Stimulated activated naive CD8-positive, alpha-beta T cell treated with anti-CD3 and anti-CD28 coated beads, Interleukin-15, Interleukin-2, amounts not matched to agents 100 ng/mL and 50 ng/mL, for 24 hours (primary cell): ENCODE measurements at regions not wholly inside any gene's neighbourhood (a gene's known extent, or its start where the extent isn't known, plus 50 kb on each side); places are given as distances from the start of the nearest gene placed in this dataset.

Experiments
- H3K27ac Mint-ChIP-seq: one replicate; pipeline ENCODE4 v1.8.0; 2021; ENCODE audit warnings: mild to moderate bottlenecking, mixed read lengths
- H3K27me3 Mint-ChIP-seq: one replicate; pipeline ENCODE4 v1.8.0; 2021; ENCODE audit warnings: mixed read lengths
- H3K36me3 Mint-ChIP-seq: one replicate; pipeline ENCODE4 v1.8.0; 2021; ENCODE audit warnings: low read depth, mixed read lengths
- H3K4me1 Mint-ChIP-seq: one replicate; pipeline ENCODE4 v1.8.0; 2021; ENCODE audit warnings: low read depth, mixed read lengths
- H3K4me3 Mint-ChIP-seq: one replicate; pipeline ENCODE4 v1.8.0; 2021; ENCODE audit warnings: mild to moderate bottlenecking, mixed read lengths
- H3K9me3 Mint-ChIP-seq: one replicate; pipeline ENCODE4 v1.8.0; 2021; ENCODE audit warnings: mixed read lengths

GRCh38 chr2:14933753-14934152 is 301.2 kb downstream of the LRATD1 start:
- Mint-ChIP-seq H3K36me3 (no peaks in the 10 kb centered on the region), H3K27me3 (no peaks in the 10 kb centered on the region), H3K4me1 (no peaks in the 10 kb centered on the region), H3K27ac (no peak overlapping the region), H3K9me3 (no peaks in the 10 kb centered on the region), H3K4me3 (no peak overlapping the region)

GRCh38 chr2:14936426-14936825 is 303.9 kb downstream of the LRATD1 start:
- no peaks in the 10 kb centered on the region for H3K4me1 Mint-ChIP-seq
- no peaks in the 10 kb centered on the region for H3K9me3 Mint-ChIP-seq
- H3K27ac Mint-ChIP-seq: no peak overlapping the region
- H3K27me3 Mint-ChIP-seq: peaks cover 4% of the 10 kb centered on the region
- no peak overlapping the region for H3K4me3 Mint-ChIP-seq
- H3K36me3 Mint-ChIP-seq: no peaks in the 10 kb centered on the region

DNA sequence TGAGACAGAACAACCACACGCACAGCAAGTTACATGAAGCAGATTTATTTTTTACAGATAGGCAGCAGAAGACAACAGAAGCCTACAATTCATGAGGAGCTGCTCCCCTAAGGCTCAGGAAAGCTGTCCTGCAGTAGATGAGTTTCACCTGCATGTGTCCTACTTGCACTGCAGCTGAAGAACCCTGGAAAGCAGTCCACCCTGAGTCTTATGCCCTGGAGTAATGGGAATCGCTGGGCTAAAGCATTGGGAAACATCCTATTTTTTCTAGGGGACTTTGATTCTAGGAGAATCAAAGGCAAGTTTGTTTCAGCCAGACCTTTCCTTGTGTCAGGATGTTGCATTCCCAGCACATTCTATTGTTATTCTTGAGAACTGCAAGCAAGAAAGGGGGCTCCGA is 304.8 kb downstream of the LRATD1 start:
- H3K27ac Mint-ChIP-seq: no peak overlapping the region
- peaks cover 4% of the 10 kb centered on the region for H3K27me3 Mint-ChIP-seq
- no peak overlapping the region for H3K4me3 Mint-ChIP-seq
- no peaks in the 10 kb centered on the region for H3K36me3 Mint-ChIP-seq
- no peaks in the 10 kb centered on the region for H3K9me3 Mint-ChIP-seq
- H3K4me1 Mint-ChIP-seq: no peaks in the 10 kb centered on the region

DNA sequence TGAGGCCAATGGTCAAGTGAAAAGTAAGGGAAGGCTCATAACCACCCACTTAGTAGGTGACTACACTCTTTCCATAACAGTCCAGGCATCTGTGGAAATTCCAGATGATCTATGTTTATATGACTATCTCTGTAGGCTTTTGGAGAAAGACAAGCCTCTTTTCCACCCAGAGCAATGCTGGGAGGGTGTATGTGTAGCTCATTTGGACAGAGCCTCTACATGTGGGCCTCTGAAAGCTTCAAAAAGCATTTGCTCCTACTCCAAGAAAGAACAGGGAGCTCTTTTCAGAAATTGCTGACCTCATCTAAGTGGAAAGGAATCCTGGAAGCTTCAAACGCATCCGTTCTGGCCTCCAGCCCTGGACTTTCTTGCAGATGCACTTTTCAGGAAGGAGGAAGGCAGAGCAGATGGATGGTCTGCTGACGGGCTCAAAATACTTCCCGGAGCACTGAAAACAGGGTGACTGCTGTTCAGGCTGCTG is 308.7 kb downstream of the LRATD1 start:
- Mint-ChIP-seq H3K36me3 (no peaks in the 10 kb centered on the region), H3K9me3 (peaks cover 3% of the 10 kb centered on the region), H3K27ac (no peak overlapping the region), H3K4me1 (no peaks in the 10 kb centered on the region), H3K4me3 (no peak overlapping the region), H3K27me3 (peaks cover 21% of the 10 kb centered on the region)

DNA sequence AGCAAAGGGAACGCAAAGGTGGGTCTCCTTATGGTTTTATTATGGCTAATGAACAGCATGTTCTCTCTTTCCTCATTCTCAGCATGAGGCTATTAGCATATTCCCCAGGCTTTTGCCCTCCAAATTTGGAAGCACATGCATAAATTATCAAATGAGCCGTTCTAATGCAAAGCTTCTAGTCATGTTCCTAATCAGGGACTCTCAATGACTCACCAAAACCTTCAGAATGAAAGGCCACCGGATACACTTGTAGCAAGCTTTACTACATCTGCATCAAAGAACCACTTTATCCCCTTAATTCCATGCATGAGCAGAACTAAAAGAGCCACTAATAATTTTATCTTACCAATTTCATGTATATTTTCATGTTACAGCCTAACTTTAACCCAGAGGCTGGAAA is 310.5 kb downstream of the LRATD1 start:
- peaks cover 21% of the 10 kb centered on the region for H3K27me3 Mint-ChIP-seq
- H3K4me3 Mint-ChIP-seq: no peak overlapping the region
- H3K27ac Mint-ChIP-seq: no peak overlapping the region
- no peaks in the 10 kb centered on the region for H3K4me1 Mint-ChIP-seq
- H3K9me3 Mint-ChIP-seq: peaks cover 3% of the 10 kb centered on the region
- H3K36me3 Mint-ChIP-seq: no peaks in the 10 kb centered on the region

- H3K9me3 Mint-ChIP-seq: peaks cover 3% of the 10 kb centered on the region
- no peaks in the 10 kb centered on the region for H3K36me3 Mint-ChIP-seq
- H3K27ac Mint-ChIP-seq: no peak overlapping the region
Measured at GRCh38 chr2:14944562-14945346, 312.2 kb downstream of the LRATD1 start.

DNA sequence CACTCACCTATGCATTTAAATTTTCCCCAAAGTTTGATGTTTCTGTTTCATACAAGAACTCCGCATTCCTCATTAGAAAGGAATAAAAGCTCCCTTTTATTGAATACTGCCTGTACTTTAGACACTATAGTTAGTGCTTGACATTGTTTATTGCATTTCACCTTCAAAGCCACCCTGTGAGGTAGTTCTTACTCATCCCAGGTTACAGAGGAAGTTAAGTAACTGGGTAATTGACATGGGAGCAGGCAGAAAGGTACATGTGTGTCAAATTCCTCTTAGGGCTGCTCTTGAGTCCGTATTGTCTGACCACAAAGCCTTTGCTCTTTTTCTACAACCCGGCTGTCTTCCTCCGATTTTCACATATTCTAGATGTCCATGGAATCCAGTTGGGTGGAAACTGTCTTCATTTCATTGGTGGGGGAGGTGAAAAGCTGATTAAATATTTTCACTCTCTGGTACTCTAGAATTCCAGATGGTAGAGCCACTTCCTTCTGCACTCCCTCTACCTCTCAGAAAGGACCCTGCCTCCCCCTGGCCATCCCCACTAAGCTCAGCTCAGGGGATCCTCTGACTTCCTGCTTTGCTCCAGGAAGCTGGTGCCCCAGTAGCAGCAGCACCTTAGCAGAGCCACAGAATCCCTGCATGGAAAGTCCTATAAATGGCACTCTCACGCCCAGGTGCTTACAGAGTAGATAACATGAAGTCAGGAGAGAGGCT is 319.2 kb downstream of the LRATD1 start:
- H3K4me1 Mint-ChIP-seq: no peaks in the 10 kb centered on the region
- no peaks in the 10 kb centered on the region for H3K27me3 Mint-ChIP-seq
- H3K27ac Mint-ChIP-seq: no peak overlapping the region
- peaks cover 7% of the 10 kb centered on the region for H3K9me3 Mint-ChIP-seq
- H3K4me3 Mint-ChIP-seq: no peak overlapping the region
- no peaks in the 10 kb centered on the region for H3K36me3 Mint-ChIP-seq

More at GRCh38 chr2:14944562-14945346, 312.2 kb downstream of the LRATD1 start:
- Mint-ChIP-seq H3K4me1 (no peaks in the 10 kb centered on the region), H3K27me3 (peaks cover 21% of the 10 kb centered on the region), H3K4me3 (no peak overlapping the region)

- H3K27ac Mint-ChIP-seq: no peak overlapping the region
- H3K27me3 Mint-ChIP-seq: no peaks in the 10 kb centered on the region
- H3K4me3 Mint-ChIP-seq: no peak overlapping the region
- H3K4me1 Mint-ChIP-seq: no peaks in the 10 kb centered on the region
- H3K9me3 Mint-ChIP-seq: peaks cover 7% of the 10 kb centered on the region
- H3K36me3 Mint-ChIP-seq: no peaks in the 10 kb centered on the region
Measured at GRCh38 chr2:14952400-14952963, 320.0 kb downstream of the LRATD1 start.

- Mint-ChIP-seq H3K4me1 (no peaks in the 10 kb centered on the region), H3K27ac (no peak overlapping the region), H3K36me3 (no peaks in the 10 kb centered on the region), H3K4me3 (no peak overlapping the region), H3K27me3 (peaks cover 14% of the 10 kb centered on the region), H3K9me3 (peaks cover 12% of the 10 kb centered on the region)
Measured at GRCh38 chr2:14960686-14961324, 328.3 kb downstream of the LRATD1 start.

GRCh38 chr2:14967729-14968128 is 335.2 kb downstream of the LRATD1 start:
- H3K9me3 Mint-ChIP-seq: peaks cover 3% of the 10 kb centered on the region
- H3K27ac Mint-ChIP-seq: no peak overlapping the region
- peaks cover 7% of the 10 kb centered on the region for H3K27me3 Mint-ChIP-seq
- no peak overlapping the region for H3K4me3 Mint-ChIP-seq
- H3K4me1 Mint-ChIP-seq: no peaks in the 10 kb centered on the region
- no peaks in the 10 kb centered on the region for H3K36me3 Mint-ChIP-seq

GRCh38 chr2:14975381-14975780 is 342.9 kb downstream of the LRATD1 start:
- H3K27ac Mint-ChIP-seq: no peak overlapping the region
- H3K4me1 Mint-ChIP-seq: peaks cover 8% of the 10 kb centered on the region
- no peaks in the 10 kb centered on the region for H3K36me3 Mint-ChIP-seq
- peaks cover 3% of the 10 kb centered on the region for H3K9me3 Mint-ChIP-seq
- H3K4me3 Mint-ChIP-seq: no peak overlapping the region
- no peaks in the 10 kb centered on the region for H3K27me3 Mint-ChIP-seq

DNA sequence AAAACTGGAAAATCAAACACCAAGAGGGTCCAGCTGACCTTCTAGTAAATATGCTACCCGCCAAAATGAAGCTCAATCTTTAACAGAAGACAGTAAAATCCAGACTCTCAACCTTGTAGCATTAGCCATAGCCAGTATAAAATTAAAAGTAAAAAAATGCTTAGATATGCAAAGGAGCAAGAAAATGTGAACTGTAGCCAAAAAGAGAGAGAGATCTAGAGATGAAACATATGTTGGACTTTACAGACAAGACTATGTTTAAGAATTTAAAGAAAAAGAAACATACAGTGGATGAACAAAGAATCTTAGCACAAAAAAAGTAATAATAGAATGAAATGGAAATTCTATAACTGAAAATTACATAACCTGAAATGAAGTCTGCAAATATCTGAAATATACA is 344.5 kb downstream of the LRATD1 start:
- Mint-ChIP-seq H3K9me3 (no peaks in the 10 kb centered on the region), H3K27me3 (peaks cover 14% of the 10 kb centered on the region), H3K4me3 (no peak overlapping the region), H3K4me1 (peaks cover 8% of the 10 kb centered on the region), H3K27ac (no peak overlapping the region), H3K36me3 (no peaks in the 10 kb centered on the region)

- H3K9me3 Mint-ChIP-seq: no peaks in the 10 kb centered on the region
- peaks cover 8% of the 10 kb centered on the region for H3K4me1 Mint-ChIP-seq
- H3K27me3 Mint-ChIP-seq: peaks cover 22% of the 10 kb centered on the region
- no peaks in the 10 kb centered on the region for H3K36me3 Mint-ChIP-seq
- no peak overlapping the region for H3K27ac Mint-ChIP-seq
- H3K4me3 Mint-ChIP-seq: no peak overlapping the region
Measured at GRCh38 chr2:14978845-14979244, 346.3 kb downstream of the LRATD1 start.

DNA sequence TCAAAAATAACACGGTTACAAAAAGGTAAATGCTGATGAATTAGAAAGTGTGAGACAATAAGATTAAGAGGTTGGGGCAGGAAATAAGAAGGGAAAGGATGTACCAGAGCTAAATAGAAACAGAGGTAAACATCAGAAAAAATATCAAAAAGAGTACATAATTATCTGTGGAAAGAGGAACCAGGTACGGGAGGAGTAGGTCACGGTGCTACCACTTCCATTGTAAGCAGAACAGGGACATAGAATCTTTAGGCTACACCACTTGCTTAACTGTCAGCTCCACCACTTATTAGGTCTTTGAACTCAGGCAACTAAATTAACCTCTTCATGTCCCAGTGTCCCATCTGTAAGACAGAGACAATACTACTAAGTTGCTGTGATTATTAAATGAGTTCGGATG is 350.3 kb downstream of the LRATD1 start:
- peaks cover 43% of the 10 kb centered on the region for H3K27me3 Mint-ChIP-seq
- H3K27ac Mint-ChIP-seq: no peak overlapping the region
- no peaks in the 10 kb centered on the region for H3K9me3 Mint-ChIP-seq
- no peaks in the 10 kb centered on the region for H3K36me3 Mint-ChIP-seq
- peaks cover 8% of the 10 kb centered on the region for H3K4me1 Mint-ChIP-seq
- no peak overlapping the region for H3K4me3 Mint-ChIP-seq

DNA sequence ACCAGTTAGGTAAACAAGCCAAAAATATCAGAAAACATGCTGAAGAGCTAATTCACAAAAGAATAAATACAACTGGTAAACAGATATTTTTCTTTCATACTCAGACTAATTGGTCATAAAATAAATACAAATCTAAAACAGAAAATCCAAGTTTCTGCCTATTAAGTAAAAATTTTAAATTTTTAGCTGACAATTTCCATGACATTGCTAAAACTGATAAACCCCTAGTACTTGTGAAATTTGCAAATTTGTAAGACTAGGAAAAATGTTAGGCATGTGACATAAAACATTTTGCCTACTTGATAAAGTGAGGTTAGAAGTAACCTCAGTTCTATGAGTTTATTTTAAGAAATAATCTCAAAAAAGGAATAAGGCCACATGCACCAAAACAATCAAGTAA is 356.1 kb downstream of the LRATD1 start:
- H3K27ac Mint-ChIP-seq: no peak overlapping the region
- no peak overlapping the region for H3K4me3 Mint-ChIP-seq
- no peaks in the 10 kb centered on the region for H3K9me3 Mint-ChIP-seq
- no peaks in the 10 kb centered on the region for H3K36me3 Mint-ChIP-seq
- no peaks in the 10 kb centered on the region for H3K4me1 Mint-ChIP-seq
- H3K27me3 Mint-ChIP-seq: peaks cover 21% of the 10 kb centered on the region
